ENCODE measurements at regions not wholly inside any gene's neighbourhood (a gene's known extent, or its start where the extent isn't known, plus 50 kb on each side); places are given as distances from the start of the nearest gene placed in this dataset.

DNA sequence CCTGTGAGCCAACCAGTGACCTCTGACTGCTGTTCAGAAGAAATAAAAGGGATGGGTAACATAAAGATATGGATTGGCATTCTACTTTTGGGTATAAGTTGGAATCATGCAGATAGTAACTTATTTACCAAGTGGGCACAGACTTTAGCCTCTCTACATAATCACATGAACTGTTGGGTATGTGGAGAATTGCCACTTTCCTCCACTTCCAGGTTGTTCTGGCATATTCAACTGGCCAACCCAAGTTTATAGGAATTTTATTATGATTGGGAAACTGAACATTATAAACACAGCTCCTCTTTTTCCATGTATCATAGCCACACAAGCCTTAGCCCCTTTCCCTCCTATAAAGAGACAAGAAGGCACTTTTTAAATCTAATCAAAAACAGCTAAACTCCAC lies 179.3 kb downstream of the RNF152 start:
- no peaks in the 10 kb centered on the region for H3K4me1 Mint-ChIP-seq
- DNase-seq (no peak), ATAC-seq (replicated peaks) (no peak)
- H3K27ac Mint-ChIP-seq = no peak overlapping the region
- H3K27me3 Mint-ChIP-seq = peaks cover under 1 to 3% of the 10 kb centered on the region in 2 donors
- H3K4me3 Mint-ChIP-seq = no peak overlapping the region
- H3K36me3 Mint-ChIP-seq = no peaks in the 10 kb centered on the region
- H3K9me3 Mint-ChIP-seq = peaks cover 0 to 1% of the 10 kb centered on the region in 2 donors

DNA sequence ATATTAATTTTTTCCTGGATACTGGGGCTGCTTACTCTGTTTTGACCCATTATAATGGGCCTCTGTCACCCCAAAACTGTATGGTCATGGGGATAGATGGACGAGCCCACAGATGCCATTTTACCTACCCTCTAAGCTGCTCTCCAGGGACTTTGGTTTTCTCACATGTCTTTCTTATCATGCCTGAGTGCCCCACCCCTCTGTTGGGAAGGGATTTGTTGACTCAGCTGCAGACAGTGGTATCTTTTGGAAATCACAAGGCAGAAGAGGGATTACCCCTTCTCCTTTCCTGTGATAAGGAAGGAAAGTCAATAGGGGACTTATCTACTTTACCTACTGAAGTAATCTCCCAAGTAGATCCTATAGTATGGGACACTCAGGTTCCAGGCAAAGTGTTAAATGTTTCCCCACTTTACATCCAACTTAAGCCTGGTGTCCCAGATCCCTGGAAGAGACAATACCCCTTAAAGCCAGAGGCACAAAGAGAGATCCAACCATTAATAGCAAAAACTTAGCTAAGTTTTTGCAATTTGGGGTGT lies 182.7 kb downstream of the RNF152 start:
- H3K27ac Mint-ChIP-seq = no peak overlapping the region
- H3K4me1 Mint-ChIP-seq = no peaks in the 10 kb centered on the region
- no peak for ATAC-seq (replicated peaks)
- H3K36me3 Mint-ChIP-seq = no peaks in the 10 kb centered on the region
- no peak overlapping the region for H3K4me3 Mint-ChIP-seq
- peaks cover 0 to 1% of the 10 kb centered on the region in 2 donors for H3K9me3 Mint-ChIP-seq
- DNase-seq = no peak
- H3K27me3 Mint-ChIP-seq = peaks cover 0 to 7% of the 10 kb centered on the region in 2 donors

- no peaks in the 10 kb centered on the region for H3K4me1 Mint-ChIP-seq
- H3K27ac Mint-ChIP-seq = no peak overlapping the region
- no peak overlapping the region for H3K4me3 Mint-ChIP-seq
- DNase-seq (no peak), ATAC-seq (replicated peaks) (no peak)
- H3K36me3 Mint-ChIP-seq = no peaks in the 10 kb centered on the region
- peaks cover 0 to 5% of the 10 kb centered on the region in 2 donors for H3K27me3 Mint-ChIP-seq
- H3K9me3 Mint-ChIP-seq = no peaks in the 10 kb centered on the region
Measured at GRCh38 chr18:61706276-61706915, 186.4 kb downstream of the RNF152 start.

GRCh38 chr18:61703508-61703907 lies 189.3 kb downstream of the RNF152 start:
- DNase-seq = no peak
- Mint-ChIP-seq H3K4me3 (no peak overlapping the region), H3K27ac (no peak overlapping the region), H3K27me3 (peaks cover 0 to 5% of the 10 kb centered on the region in 2 donors), H3K36me3 (no peaks in the 10 kb centered on the region), H3K9me3 (no peaks in the 10 kb centered on the region), H3K4me1 (no peaks in the 10 kb centered on the region)
- ATAC-seq (replicated peaks) = no peak

GRCh38 chr18:61702007-61702406 lies 190.8 kb downstream of the RNF152 start:
- Mint-ChIP-seq H3K4me1 (no peaks in the 10 kb centered on the region), H3K36me3 (no peaks in the 10 kb centered on the region), H3K9me3 (peaks cover 0 to 6% of the 10 kb centered on the region in 2 donors), H3K27ac (no peak overlapping the region), H3K27me3 (peaks cover 0 to 5% of the 10 kb centered on the region in 2 donors), H3K4me3 (no peak overlapping the region)
- ATAC-seq (replicated peaks) (no peak), DNase-seq (no peak)

DNA sequence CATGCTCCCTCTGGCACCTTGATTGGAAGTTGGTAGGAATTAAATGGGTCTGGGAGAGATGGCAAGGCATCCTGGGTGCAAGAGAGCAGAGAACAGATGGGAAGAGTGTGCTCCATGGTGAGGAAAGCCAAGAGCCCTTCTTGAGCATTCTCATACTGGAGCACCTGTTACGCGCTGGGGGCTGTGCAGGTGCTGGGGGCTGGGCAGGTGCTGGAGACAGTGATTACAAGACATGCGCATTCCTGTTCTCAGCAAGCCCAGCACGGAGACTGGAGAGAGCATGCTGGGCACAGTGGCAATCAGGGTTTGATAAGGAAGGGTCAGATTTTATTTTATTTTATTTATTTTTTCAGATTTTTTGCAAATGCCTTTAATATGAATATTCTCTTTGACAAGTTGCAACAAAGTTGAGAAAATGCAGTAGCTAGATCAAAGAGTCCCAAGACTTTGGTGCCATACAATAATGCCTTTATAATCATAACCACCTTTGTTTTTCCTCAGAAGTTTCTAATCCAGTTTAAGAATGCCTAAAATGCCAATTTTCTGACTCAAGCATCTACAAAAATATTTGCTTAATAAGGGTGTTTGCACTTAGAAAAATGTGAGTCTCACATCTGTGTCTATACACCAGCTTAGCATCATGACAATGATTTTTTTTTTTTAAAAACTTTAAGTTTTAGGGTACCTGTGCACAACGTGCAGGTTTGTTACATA lies 193.3 kb downstream of the RNF152 start:
- Mint-ChIP-seq H3K27me3 (no peaks in the 10 kb centered on the region), H3K9me3 (peaks cover 0 to 6% of the 10 kb centered on the region in 2 donors), H3K4me3 (no peak overlapping the region), H3K4me1 (no peaks in the 10 kb centered on the region), H3K36me3 (no peaks in the 10 kb centered on the region), H3K27ac (no peak overlapping the region)
- ATAC-seq (replicated peaks) (no peak), DNase-seq (no peak)

- DNase-seq (no peak), ATAC-seq (replicated peaks) (no peak)
- no peaks in the 10 kb centered on the region for H3K36me3 Mint-ChIP-seq
- H3K9me3 Mint-ChIP-seq = peaks cover 0 to 6% of the 10 kb centered on the region in 2 donors
- H3K27ac Mint-ChIP-seq = no peak overlapping the region
- no peak overlapping the region for H3K4me3 Mint-ChIP-seq
- no peaks in the 10 kb centered on the region for H3K4me1 Mint-ChIP-seq
- no peaks in the 10 kb centered on the region for H3K27me3 Mint-ChIP-seq
Measured at GRCh38 chr18:61697306-61697909, 195.4 kb downstream of the RNF152 start.

DNA sequence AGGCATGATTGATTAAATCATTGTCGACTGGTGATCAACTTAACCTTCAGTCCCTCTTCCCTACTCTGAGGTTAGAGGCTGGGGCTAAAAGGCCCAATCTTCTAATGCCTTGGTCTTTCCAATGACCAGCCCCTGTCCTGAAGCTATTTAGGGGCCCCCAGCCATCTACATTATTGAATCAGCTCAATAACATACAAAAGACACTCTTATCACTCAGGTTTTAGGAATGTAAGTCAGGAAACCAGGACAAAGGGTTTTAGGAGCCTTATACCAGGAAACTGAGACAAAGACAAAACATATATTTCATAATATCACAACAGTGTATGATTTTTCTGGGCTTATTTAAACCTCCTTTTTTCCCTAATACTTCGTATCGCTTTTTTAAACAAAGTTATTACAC lies 198.6 kb downstream of the RNF152 start:
- ATAC-seq (replicated peaks) = no peak
- Mint-ChIP-seq H3K4me3 (no peak overlapping the region), H3K27me3 (no peaks in the 10 kb centered on the region)

DNA sequence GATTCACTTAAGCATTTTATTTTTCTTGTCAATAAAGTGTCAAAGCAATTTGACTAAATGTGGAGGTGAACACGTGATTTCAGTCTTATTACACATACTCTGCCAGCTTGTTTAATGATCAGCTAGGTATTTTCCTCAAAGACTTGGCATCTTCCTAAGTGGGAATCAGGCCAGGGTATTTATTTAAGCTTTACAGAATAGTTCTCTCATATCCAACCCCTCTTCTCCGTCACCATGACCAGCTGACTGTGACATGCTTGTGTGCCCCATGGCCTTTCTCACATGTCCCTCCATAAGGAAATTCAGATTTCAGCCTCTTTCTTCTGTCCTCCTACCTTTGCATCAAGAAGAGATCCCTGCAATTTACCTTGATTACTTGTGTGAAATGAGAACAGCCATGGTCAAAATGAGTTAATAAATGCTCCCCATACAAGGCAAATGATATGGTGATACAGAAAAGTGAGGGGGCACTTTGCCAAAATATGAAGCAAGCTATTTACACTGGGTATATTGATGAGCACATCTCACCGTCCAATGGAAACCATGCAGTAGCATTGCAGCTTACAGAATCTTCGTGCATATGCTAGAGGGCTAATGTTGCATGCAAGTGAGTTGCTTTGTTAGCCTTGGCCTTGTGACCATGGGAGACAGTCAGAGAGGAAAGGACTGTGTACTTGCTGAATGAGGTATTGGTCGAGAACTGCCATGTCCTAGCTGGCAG lies 202.2 kb downstream of the RNF152 start:
- Mint-ChIP-seq H3K27ac (no peak overlapping the region), H3K4me1 (no peaks in the 10 kb centered on the region), H3K27me3 (peaks cover 0 to 3% of the 10 kb centered on the region in 2 donors), H3K36me3 (no peaks in the 10 kb centered on the region), H3K9me3 (peaks cover 0 to 4% of the 10 kb centered on the region in 2 donors), H3K4me3 (no peak overlapping the region)
- ATAC-seq (replicated peaks) (no peak), DNase-seq (no peak)

More for the DNA sequence above, 198.6 kb downstream of the RNF152 start:
- Mint-ChIP-seq H3K9me3 (peaks cover 0 to 6% of the 10 kb centered on the region in 2 donors), H3K36me3 (no peaks in the 10 kb centered on the region), H3K4me1 (no peaks in the 10 kb centered on the region), H3K27ac (no peak overlapping the region)
- DNase-seq = no peak

GRCh38 chr18:61687317-61687716 lies 205.5 kb downstream of the RNF152 start:
- H3K4me1 Mint-ChIP-seq = no peaks in the 10 kb centered on the region
- DNase-seq (no peak), ATAC-seq (replicated peaks) (no peak)
- no peak overlapping the region for H3K4me3 Mint-ChIP-seq
- peaks cover 0 to 3% of the 10 kb centered on the region in 2 donors for H3K27me3 Mint-ChIP-seq
- H3K36me3 Mint-ChIP-seq = no peaks in the 10 kb centered on the region
- H3K27ac Mint-ChIP-seq = no peak overlapping the region
- H3K9me3 Mint-ChIP-seq = peaks cover 0 to 4% of the 10 kb centered on the region in 2 donors

- Mint-ChIP-seq H3K27ac (no peak overlapping the region), H3K4me1 (no peaks in the 10 kb centered on the region), H3K4me3 (no peak overlapping the region), H3K27me3 (peaks cover 0 to 3% of the 10 kb centered on the region in 2 donors), H3K36me3 (peaks cover 0 to 4% of the 10 kb centered on the region in 2 donors), H3K9me3 (peaks cover 11 to 17% of the 10 kb centered on the region in 2 donors)
- ATAC-seq (replicated peaks) (no peak), DNase-seq (no peak)
Measured at GRCh38 chr18:61683856-61684255, 209.0 kb downstream of the RNF152 start.

DNA sequence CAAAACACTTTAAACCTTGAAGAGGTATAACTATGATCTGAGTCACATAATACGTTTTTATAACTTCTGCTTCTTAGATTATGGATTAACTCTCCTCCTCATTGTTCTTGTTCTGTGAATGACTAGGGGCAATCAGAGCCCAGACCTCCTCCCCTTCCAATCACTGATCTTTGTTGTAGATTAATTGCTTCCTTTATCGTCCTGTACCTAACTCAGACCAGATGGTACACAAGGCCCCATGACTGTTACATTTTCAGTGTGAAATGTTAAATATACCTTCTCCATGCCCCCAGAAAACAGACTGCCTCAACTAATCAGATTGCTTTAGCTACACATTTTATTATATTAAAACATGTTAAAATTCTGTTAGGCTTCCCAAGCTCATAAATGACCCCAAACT lies 211.7 kb downstream of the RNF152 start:
- no peak for ATAC-seq (replicated peaks)
- Mint-ChIP-seq H3K4me1 (no peaks in the 10 kb centered on the region), H3K27ac (no peak overlapping the region), H3K27me3 (no peaks in the 10 kb centered on the region), H3K9me3 (peaks cover 15 to 16% of the 10 kb centered on the region in 2 donors), H3K4me3 (no peak overlapping the region), H3K36me3 (peaks cover 0 to 4% of the 10 kb centered on the region in 2 donors)
- no peak for DNase-seq

DNA sequence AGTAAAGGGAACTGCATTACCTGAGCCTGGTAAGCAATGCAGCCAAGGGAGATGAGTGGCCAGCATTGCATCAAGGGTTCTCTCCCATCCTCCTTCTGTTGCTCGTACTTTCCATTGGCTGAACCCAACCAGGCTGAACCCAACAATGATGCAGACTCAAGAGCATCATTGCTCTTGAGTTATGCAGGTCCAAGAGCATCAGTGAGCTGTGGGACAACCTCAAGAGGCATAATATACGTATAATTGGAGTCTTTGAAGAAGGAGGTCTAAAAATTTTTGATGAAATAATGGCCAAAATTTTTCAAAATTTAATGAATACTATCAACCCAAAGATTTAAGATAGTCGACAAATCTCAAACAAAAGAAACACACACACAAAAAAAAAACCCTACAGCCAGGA lies 213.0 kb downstream of the RNF152 start:
- H3K9me3 Mint-ChIP-seq = peaks cover 17 to 20% of the 10 kb centered on the region in 2 donors
- no peak for ATAC-seq (replicated peaks)
- peaks cover 0 to 4% of the 10 kb centered on the region in 2 donors for H3K36me3 Mint-ChIP-seq
- no peaks in the 10 kb centered on the region for H3K4me1 Mint-ChIP-seq
- H3K4me3 Mint-ChIP-seq = no peak overlapping the region
- no peaks in the 10 kb centered on the region for H3K27me3 Mint-ChIP-seq
- no peak overlapping the region for H3K27ac Mint-ChIP-seq
- DNase-seq = no peak

DNA sequence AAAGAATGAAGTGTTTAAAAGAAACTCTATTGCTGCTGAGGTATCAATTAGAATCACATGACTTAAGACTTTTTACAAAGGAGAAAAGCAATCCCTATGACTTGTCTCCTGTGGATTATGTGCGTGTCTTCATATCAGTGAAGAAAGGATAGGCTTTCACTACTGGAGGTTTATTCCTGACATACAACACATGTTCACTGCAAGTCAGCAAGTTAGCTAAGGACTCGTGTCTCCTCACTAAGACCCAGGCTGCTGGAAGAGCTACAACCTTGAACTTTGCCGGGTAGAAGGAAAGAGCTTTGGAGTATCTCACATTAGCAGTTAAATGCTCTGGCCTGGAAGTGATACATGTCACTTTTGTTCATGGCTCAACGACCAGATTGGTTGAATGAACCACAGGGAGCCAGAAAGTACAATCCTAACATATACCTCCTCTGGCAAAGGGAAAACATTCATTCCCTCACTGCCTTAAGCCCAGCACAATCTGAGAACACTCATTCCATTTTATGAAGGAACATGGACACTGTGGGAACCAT lies 215.3 kb downstream of the RNF152 start:
- Mint-ChIP-seq H3K9me3 (peaks cover 17 to 20% of the 10 kb centered on the region in 2 donors), H3K36me3 (peaks cover 0 to 4% of the 10 kb centered on the region in 2 donors), H3K4me3 (no peak overlapping the region), H3K27me3 (peaks cover 0 to 13% of the 10 kb centered on the region in 2 donors), H3K27ac (no peak overlapping the region), H3K4me1 (no peaks in the 10 kb centered on the region)
- ATAC-seq (replicated peaks) = no peak
- DNase-seq = no peak
